Loucy (cell line): ENCODE measurements at regions not wholly inside any gene's neighbourhood (a gene's known extent, or its start where the extent isn't known, plus 50 kb on each side); places are given as distances from the start of the nearest gene placed in this dataset.

ENCODE experiments used
- EZH2phosphoT487 ChIP-seq: fragments of 200-600 bp; IDR thresholded peaks from 2 replicates; pipeline ENCODE4 v1.6.1; 2018; ENCODE audit warnings: antibody characterized with exemption, mild to moderate bottlenecking, moderate library complexity, borderline replicate concordance
- TF ChIP-seq, protein P1 (sequence below): fragments of 200-600 bp; sonication (generic); conservative IDR thresholded peaks from 2 replicates; pipeline ENCODE4 v1.5.1; 2014; ENCODE audit warnings: mild to moderate bottlenecking, antibody characterized with exemption, low read length

DNA sequence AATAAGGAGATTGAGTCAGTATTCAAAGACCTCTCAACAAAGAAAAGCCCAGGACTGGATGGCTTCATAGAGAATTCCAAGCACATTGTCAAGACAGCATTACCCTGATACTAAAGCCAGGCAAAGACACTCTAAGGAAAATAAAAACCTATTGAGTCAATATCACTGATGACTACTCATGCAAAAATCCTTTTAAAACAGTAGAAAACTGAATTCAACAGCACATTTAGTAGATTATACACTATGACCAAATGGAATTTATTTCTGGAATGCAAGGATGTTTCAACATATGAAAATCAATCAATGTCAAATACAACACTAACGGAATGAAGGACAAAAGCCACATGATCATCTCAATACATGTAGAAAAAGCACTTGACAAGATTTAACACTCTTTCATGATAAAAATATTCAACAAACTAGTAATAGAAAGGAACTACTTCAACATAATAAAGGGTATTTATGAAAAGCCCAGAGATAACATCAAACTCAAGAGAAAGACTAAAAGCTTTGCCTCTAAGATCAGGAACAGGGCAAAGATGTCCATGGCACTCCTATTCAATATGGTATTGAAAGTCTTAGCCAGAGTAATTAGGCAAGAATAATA, 633.3 kb downstream of the ANKRD50 start:
- TF ChIP-seq, protein P1, sequence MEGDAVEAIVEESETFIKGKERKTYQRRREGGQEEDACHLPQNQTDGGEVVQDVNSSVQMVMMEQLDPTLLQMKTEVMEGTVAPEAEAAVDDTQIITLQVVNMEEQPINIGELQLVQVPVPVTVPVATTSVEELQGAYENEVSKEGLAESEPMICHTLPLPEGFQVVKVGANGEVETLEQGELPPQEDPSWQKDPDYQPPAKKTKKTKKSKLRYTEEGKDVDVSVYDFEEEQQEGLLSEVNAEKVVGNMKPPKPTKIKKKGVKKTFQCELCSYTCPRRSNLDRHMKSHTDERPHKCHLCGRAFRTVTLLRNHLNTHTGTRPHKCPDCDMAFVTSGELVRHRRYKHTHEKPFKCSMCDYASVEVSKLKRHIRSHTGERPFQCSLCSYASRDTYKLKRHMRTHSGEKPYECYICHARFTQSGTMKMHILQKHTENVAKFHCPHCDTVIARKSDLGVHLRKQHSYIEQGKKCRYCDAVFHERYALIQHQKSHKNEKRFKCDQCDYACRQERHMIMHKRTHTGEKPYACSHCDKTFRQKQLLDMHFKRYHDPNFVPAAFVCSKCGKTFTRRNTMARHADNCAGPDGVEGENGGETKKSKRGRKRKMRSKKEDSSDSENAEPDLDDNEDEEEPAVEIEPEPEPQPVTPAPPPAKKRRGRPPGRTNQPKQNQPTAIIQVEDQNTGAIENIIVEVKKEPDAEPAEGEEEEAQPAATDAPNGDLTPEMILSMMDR = no peak
- TF ChIP-seq EZH2phosphoT487 = no peak
